NCI-H1417 (cell line): ENCODE measurements at regions not wholly inside any gene's neighbourhood (a gene's known extent, or its start where the extent isn't known, plus 50 kb on each side); places are given as distances from the start of the nearest gene placed in this dataset.

Experiments
- DNase-seq, 3 experiments: peaks; one replicate each; lab custom pipeline; 2025; lab: John Stamatoyannopoulos, UW

GRCh38 chr10:2340831-2341647, 603.7 kb upstream of the ADARB2 start:
- DNase-seq = no peak

GRCh38 chr10:2335626-2336025, 598.3 kb upstream of the ADARB2 start:
- DNase-seq = no peak

- no peak for DNase-seq
Measured at GRCh38 chr10:2334575-2334974, 597.2 kb upstream of the ADARB2 start.

- no peak for DNase-seq
Measured at GRCh38 chr10:2329082-2329481, 591.8 kb upstream of the ADARB2 start.

GRCh38 chr10:2326411-2326810, 589.1 kb upstream of the ADARB2 start:
- no peak for DNase-seq

- peak in 1 of 3 experiments; percentile 44 for DNase-seq
Measured at GRCh38 chr10:2315045-2315485, 577.7 kb upstream of the ADARB2 start.

- DNase-seq = no peak
Measured at GRCh38 chr10:2306081-2306480, 568.8 kb upstream of the ADARB2 start.

GRCh38 chr10:2303169-2303568, 565.8 kb upstream of the ADARB2 start:
- DNase-seq = no peak

- no peak for DNase-seq
Measured at GRCh38 chr10:2301227-2301626, 563.9 kb upstream of the ADARB2 start.

- DNase-seq = no peak
Measured at GRCh38 chr10:2300231-2300630, 562.9 kb upstream of the ADARB2 start.

- no peak for DNase-seq
Measured at GRCh38 chr10:2296179-2296891, 559.0 kb upstream of the ADARB2 start.

- no peak for DNase-seq
Measured at GRCh38 chr10:2294739-2295138, 557.4 kb upstream of the ADARB2 start.

GRCh38 chr10:2284071-2284470, 546.7 kb upstream of the ADARB2 start:
- no peak for DNase-seq

GRCh38 chr10:2282202-2282601, 544.9 kb upstream of the ADARB2 start:
- DNase-seq = no peak

GRCh38 chr10:2280713-2281300, 543.5 kb upstream of the ADARB2 start:
- no peak for DNase-seq

GRCh38 chr10:2279711-2280110, 542.4 kb upstream of the ADARB2 start:
- no peak for DNase-seq

GRCh38 chr10:2278363-2278762, 541.0 kb upstream of the ADARB2 start:
- DNase-seq = no peak

- DNase-seq = no peak
Measured at GRCh38 chr10:2263561-2263960, 526.2 kb upstream of the ADARB2 start.

GRCh38 chr10:2262878-2263277, 525.6 kb upstream of the ADARB2 start:
- no peak for DNase-seq

- no peak for DNase-seq
Measured at GRCh38 chr10:2262333-2262732, 525.0 kb upstream of the ADARB2 start.

GRCh38 chr10:2256241-2256640, 518.9 kb upstream of the ADARB2 start:
- no peak for DNase-seq

- DNase-seq = no peak
Measured at GRCh38 chr10:2252096-2252495, 514.8 kb upstream of the ADARB2 start.

- DNase-seq = no peak
Measured at GRCh38 chr10:2251631-2252030, 514.3 kb upstream of the ADARB2 start.
